HuH-7 (cell line): ENCODE measurements at regions not wholly inside any gene's neighbourhood (a gene's known extent, or its start where the extent isn't known, plus 50 kb on each side); places are given as distances from the start of the nearest gene placed in this dataset.
"Not testable (repeated sequence)": the region's sequence is repeated elsewhere in the genome, so short reads cannot be mapped to it uniquely, and the experiment has no call there.

Experiments used
- DNase-seq: peaks from one replicate; pipeline ENCODE4 v3.0.0; 2011; ENCODE audit warnings: low spot score

DNA sequence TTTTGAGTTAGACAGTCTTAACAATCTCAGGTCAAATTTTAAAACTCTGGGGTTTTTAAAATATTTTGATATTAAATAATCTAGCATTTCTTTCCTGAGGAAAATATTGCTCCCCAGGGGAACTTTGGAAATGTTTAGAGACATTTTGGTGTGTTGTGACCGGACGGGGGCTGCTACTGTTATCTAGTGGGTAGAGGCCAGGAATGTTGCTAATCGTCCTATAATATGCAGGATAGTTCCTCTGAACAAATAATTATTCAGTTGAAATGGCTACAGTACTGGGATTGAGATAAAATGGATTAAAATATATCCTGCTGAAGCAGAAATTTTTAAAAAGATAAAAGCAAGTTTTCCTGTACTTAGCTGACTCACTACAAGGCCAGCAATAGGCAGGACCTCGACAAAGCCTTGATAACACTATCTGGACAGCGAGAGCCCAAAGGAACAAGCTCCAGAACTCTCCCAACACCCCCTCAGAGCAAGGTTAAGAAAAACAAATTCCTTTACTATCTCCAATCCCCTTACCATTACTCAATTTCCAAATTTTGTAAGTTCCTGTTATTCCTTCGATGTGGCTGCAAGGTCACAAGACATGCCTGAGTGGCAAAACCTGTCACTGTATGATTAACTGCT is 1407.4 kb downstream of the SUCLG1 start:
- DNase-seq, result no peak

DNA sequence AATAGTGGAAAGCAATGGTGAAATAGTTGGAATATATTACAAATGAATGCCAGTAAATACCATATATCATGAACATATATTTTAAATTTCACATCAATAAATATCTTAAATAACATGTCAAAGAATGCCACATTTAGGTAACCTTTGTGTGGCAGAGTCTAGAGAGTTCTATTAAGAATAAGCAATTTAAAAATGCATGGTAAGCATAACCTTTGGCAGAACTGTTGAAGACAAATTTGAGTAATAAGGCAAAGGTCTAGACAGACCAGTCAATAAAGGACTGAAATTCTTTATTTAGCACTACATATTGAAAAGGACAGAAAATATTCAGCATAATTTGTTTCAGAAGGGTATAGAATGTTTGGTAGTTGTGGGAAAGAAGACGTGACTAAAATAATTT is 1417.0 kb downstream of the SUCLG1 start:
- DNase-seq, result no peak

DNA sequence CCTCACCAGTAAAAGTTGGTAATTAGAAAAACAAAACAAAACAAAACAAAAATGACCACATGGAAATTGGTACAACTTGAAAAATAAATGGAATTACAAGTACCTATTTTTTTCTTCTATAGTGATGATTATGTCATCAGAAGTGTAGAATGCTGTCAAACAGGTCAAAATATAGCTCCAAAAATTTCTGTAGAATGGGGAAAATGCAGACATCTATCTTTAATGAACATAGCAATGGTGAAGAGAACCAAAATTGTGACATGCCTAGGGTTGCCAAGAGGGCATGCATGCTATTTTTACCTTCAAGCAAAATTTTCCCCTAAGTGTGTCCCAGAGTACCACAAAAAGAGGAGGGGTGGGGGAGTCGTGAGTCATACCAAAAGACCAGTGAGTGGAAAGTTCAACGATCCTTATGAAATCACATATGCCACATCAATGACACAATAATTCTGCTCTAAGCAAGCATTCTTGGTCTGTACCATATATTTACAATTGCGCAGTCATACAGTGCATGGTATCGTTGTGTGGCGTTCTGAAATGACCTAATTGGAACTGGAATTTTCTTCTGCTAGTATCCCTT is 1436.4 kb downstream of the SUCLG1 start:
- DNase-seq, result no peak

DNA sequence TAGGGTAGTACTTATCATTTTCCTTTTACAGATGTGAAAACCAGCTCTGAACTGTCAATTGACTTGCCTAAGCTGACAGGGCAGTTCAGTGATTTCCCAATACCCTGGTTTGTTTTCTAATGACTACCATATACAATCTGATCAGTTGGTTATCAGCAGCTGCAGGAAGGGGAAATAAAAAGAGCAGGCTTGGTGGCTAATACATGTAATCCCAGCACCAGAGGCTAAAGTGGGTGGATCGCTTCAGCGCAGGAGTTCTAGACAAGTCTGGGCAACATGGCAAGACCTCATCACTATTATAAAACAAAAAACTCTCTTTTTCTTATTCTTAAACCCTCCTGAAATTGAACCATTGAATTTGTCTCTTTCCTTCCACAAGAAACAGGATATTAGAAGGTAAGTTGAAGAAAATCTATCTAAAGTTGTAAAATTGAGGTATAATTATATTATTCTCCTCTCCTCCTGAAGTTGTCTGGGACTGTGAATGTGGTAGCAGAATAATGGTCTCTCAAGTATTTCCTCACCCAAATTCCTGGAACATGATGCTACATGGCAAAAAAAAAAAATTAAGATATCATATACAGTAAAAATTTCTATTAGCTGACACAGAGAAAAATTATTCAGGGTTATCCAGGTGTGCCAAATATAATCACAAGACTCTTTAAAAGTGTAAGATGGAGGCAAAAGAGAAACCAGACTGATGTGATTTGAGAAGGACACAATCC is 1441.6 kb downstream of the SUCLG1 start:
- DNase-seq, result peak; percentile 10

DNA sequence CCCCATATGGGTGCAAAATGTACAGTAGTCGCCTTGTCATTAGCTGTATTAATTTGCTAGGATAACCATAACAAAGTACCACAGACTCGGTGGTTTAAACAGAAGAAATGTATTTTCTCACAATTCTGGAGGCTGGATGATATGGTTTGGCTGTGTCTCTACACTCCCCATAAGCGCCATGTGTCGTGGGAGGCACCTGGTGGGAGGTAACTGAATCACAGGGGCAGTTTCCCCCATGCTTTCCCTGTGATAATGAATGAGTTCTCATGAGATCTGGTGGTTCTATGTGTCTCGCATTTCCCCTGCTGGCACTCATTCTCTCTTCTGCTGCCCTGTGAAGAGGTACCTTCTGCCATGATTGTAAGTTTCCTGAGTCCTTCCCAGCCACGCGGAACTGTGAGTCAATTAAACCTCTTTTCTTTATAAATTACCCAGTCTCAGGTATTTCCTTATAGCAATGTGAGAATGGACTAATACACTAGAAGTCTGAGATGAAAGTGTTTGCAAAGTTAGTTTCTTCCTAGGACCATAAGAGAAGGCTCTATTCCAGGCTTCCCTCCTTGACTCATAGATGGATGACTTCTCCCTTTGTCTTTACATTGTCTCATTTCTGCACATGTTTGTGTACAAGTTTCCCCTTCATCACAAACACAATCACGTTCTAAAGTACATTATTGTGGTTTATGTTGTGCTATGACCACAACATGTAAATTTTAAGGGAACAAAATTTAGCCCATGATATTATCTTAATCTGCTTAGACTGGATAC is 1442.6 kb downstream of the SUCLG1 start:
- DNase-seq, result no peak

DNA sequence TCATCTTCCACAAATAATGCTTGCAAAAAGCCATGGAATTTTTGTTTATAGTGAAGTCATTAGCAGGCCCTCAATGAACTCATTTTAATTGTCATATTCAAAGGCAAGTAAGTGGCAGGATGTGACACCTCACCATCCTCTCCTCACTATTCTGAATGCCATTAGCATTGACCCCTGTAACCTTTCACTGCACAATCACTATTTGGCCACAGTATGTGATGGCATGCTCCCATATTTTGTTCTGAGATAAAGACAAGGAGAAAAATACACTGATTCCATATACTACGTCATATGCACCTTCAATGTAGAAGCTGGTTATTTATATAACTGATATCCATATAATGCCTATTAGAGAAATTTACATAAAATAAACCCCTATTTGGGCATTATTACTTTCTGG is 1443.2 kb downstream of the SUCLG1 start:
- DNase-seq, result no peak

DNA sequence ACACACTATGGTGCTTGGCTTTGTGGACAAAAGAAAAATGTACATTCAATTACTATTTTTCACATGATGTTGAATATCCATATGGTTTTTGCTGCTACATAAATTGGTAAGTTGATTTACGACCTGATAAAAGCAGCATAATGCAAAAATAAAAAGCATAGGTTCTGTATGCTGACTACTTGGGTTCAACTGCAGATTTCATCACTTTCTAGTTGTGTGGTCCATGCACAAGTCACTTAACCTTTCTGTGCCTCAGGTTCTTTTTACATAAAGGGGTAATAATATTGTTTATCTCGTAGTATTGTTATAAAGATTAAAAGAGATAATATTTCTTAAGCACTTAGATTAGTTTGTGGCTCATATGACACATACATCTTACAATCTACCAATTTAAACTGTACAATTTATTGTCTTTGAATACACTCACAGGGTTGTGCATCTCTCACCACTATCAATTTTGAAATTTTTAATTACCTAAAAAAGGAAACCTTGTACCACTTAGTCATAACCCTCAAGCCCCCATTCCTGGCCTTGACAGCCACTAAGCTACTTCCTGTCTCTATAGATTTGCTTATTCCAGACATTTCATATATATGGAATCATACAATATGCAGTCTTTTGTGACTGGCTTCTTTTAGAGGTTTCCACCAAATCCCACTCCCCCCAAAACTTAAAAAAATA is 1443.9 kb downstream of the SUCLG1 start:
- no peak for DNase-seq

DNA sequence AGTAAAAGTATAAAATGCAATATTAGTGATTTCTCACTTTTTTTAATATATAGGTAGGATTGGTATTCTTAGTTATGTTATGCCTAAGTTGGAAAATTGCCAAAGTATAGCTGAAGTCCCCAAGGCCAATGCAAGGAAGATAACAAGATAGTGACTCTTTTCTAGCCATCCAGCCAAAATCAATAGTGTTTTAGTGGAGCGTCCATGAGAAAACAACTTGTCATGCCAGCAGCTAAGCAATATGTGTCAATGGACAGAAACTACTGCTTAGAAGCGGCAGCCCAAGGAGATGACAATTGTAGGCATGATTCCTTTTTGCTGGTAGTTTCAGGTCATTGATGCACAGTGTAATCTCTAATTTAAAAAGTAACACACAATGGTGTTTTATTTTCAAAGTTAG is 1444.6 kb downstream of the SUCLG1 start:
- no peak for DNase-seq

DNA sequence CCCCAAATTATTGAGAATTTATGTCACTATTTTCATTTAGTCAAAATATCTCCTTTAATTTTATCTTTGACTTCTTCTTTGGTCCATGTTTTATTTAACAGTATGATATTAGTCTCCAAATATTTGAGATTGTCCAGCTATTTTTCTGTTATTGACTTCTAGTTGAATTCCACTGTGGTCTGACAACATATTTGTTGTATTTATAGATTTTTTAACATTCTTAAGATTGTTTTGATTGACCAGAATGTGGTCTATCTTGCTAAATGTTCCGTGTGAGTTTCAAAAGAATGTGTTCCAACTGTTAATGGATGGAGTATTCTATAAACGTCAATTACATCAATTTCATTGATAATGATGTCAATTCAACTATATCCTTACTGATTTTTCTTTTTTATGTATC is 1452.1 kb downstream of the SUCLG1 start:
- DNase-seq, result no peak

DNA sequence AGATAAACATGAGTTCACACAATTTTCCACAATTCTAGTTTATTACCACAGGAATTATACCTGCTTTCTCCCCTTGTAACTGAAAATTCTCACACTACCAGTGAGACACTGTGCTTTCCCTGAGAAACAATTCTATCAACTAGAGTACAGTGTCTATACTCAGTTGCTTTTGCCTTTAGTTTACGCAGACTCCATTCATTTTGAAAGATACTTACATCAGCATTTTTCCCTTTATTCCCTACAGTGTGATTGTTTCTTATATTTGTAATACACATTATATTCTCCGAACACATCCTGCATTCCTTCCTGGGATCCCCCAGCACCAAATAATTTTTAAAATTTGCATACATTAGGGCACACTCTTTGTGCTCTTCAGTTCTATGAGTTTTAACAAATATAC is 1455.5 kb downstream of the SUCLG1 start:
- no peak for DNase-seq

DNA sequence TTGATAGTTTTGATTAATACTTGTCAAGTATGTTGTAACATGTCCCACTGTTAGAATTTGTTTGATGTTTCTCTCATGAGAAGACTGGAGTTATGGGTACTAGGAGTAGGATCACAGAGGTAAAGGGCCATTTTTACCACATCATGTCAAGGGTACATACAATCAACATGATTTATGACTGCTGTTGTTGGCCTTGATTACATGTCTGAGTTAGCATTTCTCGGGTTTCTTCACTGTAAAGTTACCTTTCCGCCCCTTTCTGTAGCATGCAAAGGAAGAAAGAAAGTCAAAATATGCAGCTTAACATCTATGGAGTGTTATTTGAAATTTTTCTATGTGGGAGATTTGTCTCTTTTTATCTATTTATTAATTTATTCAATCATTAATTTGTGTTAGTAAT is 1456.4 kb downstream of the SUCLG1 start:
- no peak for DNase-seq

DNA sequence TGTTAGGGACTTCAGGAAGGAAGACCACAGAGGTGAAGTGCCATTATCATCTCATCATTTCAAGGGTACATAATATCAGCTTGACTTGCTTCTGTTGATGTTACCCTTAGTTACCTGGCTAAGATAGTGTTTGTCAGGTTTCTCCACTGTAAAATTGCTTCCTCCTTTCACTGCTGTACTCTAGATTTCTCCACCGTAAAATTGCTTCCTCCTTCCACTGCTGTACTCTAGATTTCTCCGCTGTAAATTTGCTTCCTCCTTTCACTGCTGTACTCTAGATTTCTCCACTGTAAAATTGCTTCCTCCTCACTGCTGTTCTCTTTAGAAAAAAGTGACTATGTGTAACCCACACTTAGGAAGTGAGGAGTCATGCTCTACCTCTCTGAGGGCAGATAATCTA is 1460.3 kb downstream of the SUCLG1 start:
- no peak for DNase-seq

DNA sequence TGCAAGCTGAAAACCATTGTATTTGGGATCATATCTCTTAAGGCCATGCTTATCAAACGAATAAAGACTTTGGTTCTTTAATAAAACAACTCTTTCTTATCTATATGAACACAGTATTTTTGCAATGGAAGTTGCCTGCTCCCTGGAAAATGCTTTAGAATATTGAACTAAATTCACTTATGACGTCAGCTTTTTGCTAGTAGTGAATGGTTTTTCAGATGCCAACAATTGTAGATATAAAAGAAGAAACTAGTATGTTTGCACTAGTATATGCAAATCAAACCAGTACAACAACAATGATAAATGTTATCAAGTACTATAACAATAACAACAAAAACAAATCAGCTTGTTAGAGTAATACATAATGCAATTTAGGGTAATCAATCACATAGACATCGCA is 1462.9 kb downstream of the SUCLG1 start:
- DNase-seq, result no peak

DNA sequence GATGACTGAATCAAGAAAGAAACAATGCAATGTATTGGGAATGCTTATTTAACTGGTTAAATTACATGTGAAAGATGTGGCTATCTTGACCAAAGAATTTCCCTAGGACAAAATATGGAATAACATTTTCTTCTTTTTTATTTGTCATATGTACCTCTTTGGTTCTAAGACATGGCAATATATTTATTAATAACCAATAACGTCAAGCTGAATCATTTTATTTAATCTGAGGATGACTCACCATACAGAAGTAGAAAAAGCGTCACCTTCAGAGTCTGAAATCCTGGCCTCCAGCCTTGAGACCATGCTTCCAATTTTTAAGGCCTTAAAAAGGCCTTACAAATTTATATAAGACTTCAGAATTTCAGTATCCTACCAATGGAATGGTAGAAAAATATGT is 1464.9 kb downstream of the SUCLG1 start:
- no peak for DNase-seq

DNA sequence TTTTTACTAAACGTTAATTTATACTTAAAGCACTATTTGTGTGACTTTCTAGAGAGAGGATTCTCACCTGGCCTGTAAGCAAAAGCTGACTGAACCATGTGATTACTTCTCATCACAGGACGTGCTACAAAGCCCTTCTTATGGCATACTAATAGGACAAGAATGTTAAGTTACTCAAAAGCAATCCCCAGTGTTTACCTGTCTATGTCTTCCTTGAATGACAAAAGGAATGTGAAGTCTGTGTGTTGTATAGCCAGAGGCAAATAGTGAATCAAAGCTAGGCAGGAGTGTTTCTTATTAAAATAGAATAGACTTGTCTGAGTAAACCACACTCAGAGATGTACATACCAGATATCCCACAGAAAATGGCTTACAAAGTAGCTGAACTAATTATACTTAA is 1465.5 kb downstream of the SUCLG1 start:
- no peak for DNase-seq

DNA sequence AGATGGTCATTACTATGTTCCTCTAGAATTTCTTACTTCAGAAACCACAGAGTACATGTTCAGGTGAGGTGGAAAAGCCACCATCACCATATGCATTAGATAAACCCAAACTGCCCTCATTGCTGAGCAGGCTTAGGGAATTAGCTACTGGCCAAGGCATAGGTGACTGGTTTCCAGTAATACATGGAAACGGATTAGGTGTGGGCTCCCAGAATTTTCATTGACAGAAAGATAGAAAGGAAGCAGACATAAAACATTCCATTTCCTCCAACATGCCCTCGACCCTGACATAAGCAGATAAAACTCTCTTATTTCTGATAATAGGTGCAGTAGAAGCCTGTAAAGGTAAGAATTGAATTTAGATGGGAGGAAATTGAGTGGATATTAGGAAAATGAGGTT is 1466.1 kb downstream of the SUCLG1 start:
- no peak for DNase-seq

DNA sequence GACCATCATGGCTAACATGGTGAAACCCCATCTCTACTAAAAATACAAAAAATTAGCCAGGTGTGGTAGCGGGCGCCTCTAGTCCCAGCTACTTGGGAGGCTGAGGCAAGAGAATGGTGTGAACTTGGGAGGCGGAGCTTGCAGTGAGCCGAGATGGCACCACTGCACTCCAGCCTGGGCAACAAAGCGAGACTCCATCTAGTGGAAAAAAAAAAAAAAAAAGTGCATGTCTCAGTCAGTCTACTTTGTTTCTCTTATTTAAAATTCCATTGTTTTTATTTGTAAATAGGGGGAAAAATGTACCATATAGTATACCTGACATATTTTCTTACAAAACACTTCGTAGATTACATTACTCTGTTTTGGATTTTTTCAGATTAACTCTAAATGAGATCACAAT is 1471.4 kb downstream of the SUCLG1 start:
- DNase-seq, result not testable (repeated sequence)

DNA sequence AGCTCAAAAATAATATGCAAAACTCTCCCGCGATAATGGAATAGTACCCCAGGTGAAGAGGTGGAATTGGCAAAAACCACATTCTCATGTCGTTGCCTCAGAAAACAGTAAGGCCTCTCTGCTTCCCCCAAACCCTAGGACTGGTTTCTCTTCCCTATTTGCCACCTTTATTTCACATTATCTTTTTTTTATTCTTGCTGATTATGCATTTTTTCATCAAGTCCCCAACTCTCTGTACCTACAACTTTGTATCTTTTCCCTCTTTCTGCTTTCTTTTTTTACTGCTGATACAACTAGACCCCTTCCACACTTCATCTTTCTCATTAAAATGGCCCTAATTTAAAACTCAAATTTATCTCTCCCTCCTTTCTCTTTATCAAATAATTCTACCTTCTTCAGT is 1472.2 kb downstream of the SUCLG1 start:
- DNase-seq, result no peak

DNA sequence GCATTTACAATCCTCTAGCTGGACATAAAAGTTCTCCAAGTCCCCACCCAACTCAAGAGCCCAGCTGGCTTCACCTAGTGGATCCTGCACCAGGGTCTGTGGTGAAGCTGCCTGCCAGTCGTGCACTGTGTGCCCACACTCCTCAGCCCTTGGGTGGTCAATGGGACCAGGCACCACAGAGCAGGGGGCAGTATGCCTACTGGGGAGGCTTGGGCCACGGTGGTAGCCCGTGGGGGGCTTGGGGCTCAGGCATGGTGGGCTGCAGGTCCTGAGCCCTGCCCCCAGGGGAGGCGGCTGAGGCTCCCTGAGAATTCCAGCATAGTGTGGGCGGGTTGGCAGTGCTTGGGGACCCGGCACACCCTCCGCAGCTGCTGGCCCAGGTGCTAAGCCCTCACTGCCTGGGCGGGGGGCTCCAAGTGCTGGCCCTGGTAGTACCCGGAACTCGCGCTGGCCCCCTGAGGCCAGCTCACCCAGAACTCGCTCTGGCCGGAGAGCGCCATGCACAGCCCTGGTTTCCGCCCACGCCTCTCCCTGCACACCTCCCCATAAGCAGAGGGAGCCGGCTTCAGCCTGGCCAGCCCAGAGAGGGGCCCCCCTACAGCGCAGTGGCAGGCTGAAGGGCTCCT is 1473.4 kb downstream of the SUCLG1 start:
- no peak for DNase-seq

DNA sequence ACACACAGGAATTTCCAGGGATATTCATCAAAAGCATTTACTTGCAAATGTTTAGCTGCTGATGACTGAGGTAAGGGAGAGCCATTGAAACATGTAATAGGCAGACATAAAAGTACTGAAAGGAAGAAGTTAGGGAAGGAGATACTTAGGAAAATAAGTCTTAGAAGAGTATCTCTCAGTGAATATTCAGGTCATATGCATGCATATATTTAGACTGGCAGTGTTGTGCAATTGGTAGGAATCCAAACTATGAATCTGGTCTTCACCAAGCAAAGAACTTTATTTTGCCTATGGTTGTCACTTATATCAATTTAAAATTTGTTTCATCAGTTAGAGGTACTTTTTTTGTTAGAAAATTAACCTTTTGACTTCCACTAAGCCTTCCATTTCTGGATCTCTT is 1490.7 kb downstream of the SUCLG1 start:
- DNase-seq, result no peak

DNA sequence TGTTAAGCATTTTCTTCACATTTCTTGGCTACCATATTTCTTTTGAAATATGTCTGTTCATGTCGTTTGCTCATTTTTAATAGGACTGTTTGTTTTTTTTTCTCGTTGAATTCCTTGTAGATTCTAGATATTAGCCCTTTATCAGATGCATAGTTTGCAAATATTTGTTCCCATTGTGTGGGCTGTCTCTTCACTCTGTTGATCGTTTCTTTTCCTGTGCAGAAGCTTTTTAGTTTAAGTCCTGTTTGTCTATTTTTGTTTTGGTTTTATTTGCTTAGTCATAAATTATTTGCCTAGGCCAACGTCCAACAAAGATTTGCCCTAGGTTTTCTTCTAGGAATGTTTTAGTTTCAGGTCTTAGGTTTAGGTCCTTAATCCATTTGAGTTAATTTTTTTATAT is 1494.7 kb downstream of the SUCLG1 start:
- DNase-seq, result no peak

DNA sequence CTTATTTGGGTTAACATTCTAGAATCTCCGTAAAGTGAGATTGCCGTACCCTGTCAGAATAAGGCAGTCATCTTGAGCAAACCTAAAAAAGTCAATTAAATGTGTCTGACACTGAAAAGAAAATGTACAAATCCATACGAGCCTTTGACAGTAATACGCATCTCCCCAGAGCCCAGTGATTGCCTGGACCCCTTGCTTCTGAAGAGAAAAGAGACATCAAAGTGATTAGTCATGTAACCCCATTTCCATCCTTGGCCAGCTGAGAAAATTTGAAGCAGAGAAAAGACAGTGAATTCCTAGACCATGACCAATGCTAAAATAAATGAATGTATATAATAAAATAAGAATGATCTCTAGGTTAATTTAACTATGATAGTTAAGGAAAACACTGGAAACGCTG is 1499.4 kb downstream of the SUCLG1 start:
- no peak for DNase-seq
